SU-DHL-6 (cell line): ENCODE measurements at regions not wholly inside any gene's neighbourhood (a gene's known extent, or its start where the extent isn't known, plus 50 kb on each side); places are given as distances from the start of the nearest gene placed in this dataset.

Source experiments
- H2AFZ ChIP-seq: fragments of 200-600 bp; sonication (generic); 2 replicates; pipeline ENCODE4 v1.6.1; 2014; ENCODE audit warnings: low read depth, mild to moderate bottlenecking, moderate library complexity, mixed read lengths, antibody characterized with exemption, low read length; ENCODE audit not compliant: severe bottlenecking
- H3F3A ChIP-seq: fragments of 200-600 bp; shearing (Covaris generic); 2 replicates; pipeline ENCODE4 v1.6.0; 2016; ENCODE audit warnings: antibody characterized with exemption, mild to moderate bottlenecking; ENCODE audit not compliant: insufficient read depth
- H3K27ac ChIP-seq: fragments of 200-600 bp; sonication (generic); 2 replicates; pipeline ENCODE4 v1.5.1; 2016; ENCODE audit warnings: low read depth, mild to moderate bottlenecking, low read length, moderate library complexity, mixed read lengths
- H3K27me3 ChIP-seq: fragments of 200-600 bp; sonication (generic), shearing (Covaris generic); 2 replicates; pipeline ENCODE4 v1.6.0; 2014; ENCODE audit warnings: mild to moderate bottlenecking, low read length
- H3K36me3 ChIP-seq: fragments of 200-600 bp; sonication (generic); 2 replicates; pipeline ENCODE4 v1.6.1; 2014; ENCODE audit warnings: mild to moderate bottlenecking, low read length, mixed read lengths
- H3K4me2 ChIP-seq: fragments of 300-600, 200-600 bp; shearing (Covaris generic), sonication (generic); 2 replicates; pipeline ENCODE4 v1.6.0; 2014; ENCODE audit warnings: low read length, low read depth, mild to moderate bottlenecking; ENCODE audit not compliant: poor library complexity, severe bottlenecking
- H3K4me3 ChIP-seq: fragments of 200-600 bp; sonication (generic); 2 replicates; pipeline ENCODE4 v1.5.1; 2014; ENCODE audit warnings: antibody characterized with exemption, low read length, mild to moderate bottlenecking, mixed read lengths; ENCODE audit not compliant: insufficient read depth, poor library complexity, severe bottlenecking
- H3K79me2 ChIP-seq: fragments of 200-600 bp; sonication (generic); 2 replicates; pipeline ENCODE4 v1.6.1; 2014; ENCODE audit warnings: mild to moderate bottlenecking, low read length, moderate library complexity; ENCODE audit not compliant: insufficient read depth
- H3K9ac ChIP-seq: fragments of 200-600 bp; sonication (generic); 2 replicates; pipeline ENCODE4 v1.7.0; 2014; ENCODE audit warnings: mild to moderate bottlenecking, low read length
- H3K9me2 ChIP-seq: fragments of 200-600 bp; sonication (generic); replicated peaks from 2 replicates; pipeline ENCODE4 v1.6.1; 2014; ENCODE audit warnings: low read length; ENCODE audit not compliant: insufficient read depth
- H3K9me3 ChIP-seq: fragments of 200-600 bp; sonication (generic); 2 replicates; pipeline ENCODE4 v1.6.1; 2014; ENCODE audit warnings: low read length, mixed read lengths; ENCODE audit not compliant: insufficient read depth
- H4K20me1 ChIP-seq: fragments of 200-600 bp; sonication (generic); 2 replicates; pipeline ENCODE4 v1.6.1; 2014; ENCODE audit warnings: low read depth, mild to moderate bottlenecking, antibody characterized with exemption, low read length, moderate library complexity, mixed read lengths
- CTCF ChIP-seq: fragments of 200-600 bp; sonication (generic); IDR thresholded peaks from one replicate; pipeline ENCODE4 v1.5.1; 2017; ENCODE audit warnings: antibody characterized with exemption, mild to moderate bottlenecking, low read length, moderate library complexity; ENCODE audit not compliant: insufficient read depth, poor library complexity, severe bottlenecking
- EZH2phosphoT487 ChIP-seq: fragments of 200-600 bp; sonication (generic), shearing (Covaris generic); conservative IDR thresholded peaks from 2 replicates; pipeline ENCODE4 v1.6.1; 2018; ENCODE audit warnings: mild to moderate bottlenecking, antibody characterized with exemption, low read length, moderate library complexity, mixed read lengths

- TF ChIP-seq EZH2phosphoT487 (no peak), CTCF (no peak)
- H3K9ac ChIP-seq: no peak overlapping the region
- no peak overlapping the region for H3K4me3 ChIP-seq
- H3K9me3 ChIP-seq: no peaks in the 10 kb centered on the region
- H3K36me3 ChIP-seq: no peaks in the 10 kb centered on the region
- no peak overlapping the region for H3K27ac ChIP-seq
- H2AFZ ChIP-seq: no peak overlapping the region
- H3F3A ChIP-seq: no peaks in the 10 kb centered on the region
- H3K79me2 ChIP-seq: no peaks in the 10 kb centered on the region
- no peaks in the 10 kb centered on the region for H3K27me3 ChIP-seq
- H3K9me2 ChIP-seq: no peaks in the 10 kb centered on the region
- no peak overlapping the region for H3K4me2 ChIP-seq
- no peaks in the 10 kb centered on the region for H4K20me1 ChIP-seq
Observed at GRCh38 chr7:25719190-25719896, 432.7 kb upstream of the NFE2L3 start.

GRCh38 chr7:25720427-25720826, 431.6 kb upstream of the NFE2L3 start:
- no peaks in the 10 kb centered on the region for H3K27me3 ChIP-seq
- no peaks in the 10 kb centered on the region for H4K20me1 ChIP-seq
- no peak overlapping the region for H3K27ac ChIP-seq
- no peaks in the 10 kb centered on the region for H3K79me2 ChIP-seq
- H2AFZ ChIP-seq: no peak overlapping the region
- no peak overlapping the region for H3K4me2 ChIP-seq
- no peaks in the 10 kb centered on the region for H3K9me2 ChIP-seq
- no peak overlapping the region for H3K9ac ChIP-seq
- no peaks in the 10 kb centered on the region for H3K9me3 ChIP-seq
- no peak overlapping the region for H3K4me3 ChIP-seq
- TF ChIP-seq EZH2phosphoT487: no peak
- no peak for TF ChIP-seq CTCF
- no peaks in the 10 kb centered on the region for H3F3A ChIP-seq
- no peaks in the 10 kb centered on the region for H3K36me3 ChIP-seq

GRCh38 chr7:25722856-25723255, 429.1 kb upstream of the NFE2L3 start:
- Histone ChIP-seq H3K9ac (no peak overlapping the region), H2AFZ (no peak overlapping the region), H3K27ac (no peak overlapping the region), H4K20me1 (no peaks in the 10 kb centered on the region), H3K9me3 (no peaks in the 10 kb centered on the region), H3K27me3 (no peaks in the 10 kb centered on the region), H3F3A (no peaks in the 10 kb centered on the region), H3K36me3 (no peaks in the 10 kb centered on the region), H3K9me2 (no peaks in the 10 kb centered on the region), H3K4me3 (no peak overlapping the region), H3K79me2 (no peaks in the 10 kb centered on the region), H3K4me2 (no peak overlapping the region)
- no peak for TF ChIP-seq CTCF
- no peak for TF ChIP-seq EZH2phosphoT487
